GM12892 (cell line): ENCODE measurements at regions not wholly inside any gene's neighbourhood (a gene's known extent, or its start where the extent isn't known, plus 50 kb on each side); places are given as distances from the start of the nearest gene placed in this dataset.

ENCODE experiments used
- POLR2A ChIP-seq: IDR thresholded peaks from 2 replicates; pipeline ENCODE4 v1.6.1; 2011; ENCODE audit warnings: low read depth, low read length, control low read depth
- POLR2AphosphoS5 ChIP-seq: IDR thresholded peaks from 2 replicates; pipeline ENCODE4 v1.6.1; 2011; ENCODE audit warnings: low read depth, low read length, control low read depth

- TF ChIP-seq POLR2A: no peak
- no peak for TF ChIP-seq POLR2AphosphoS5
Observed at GRCh38 chr1:193471981-193472380, 285.6 kb upstream of the B3GALT2 start.
